Neural cell (in vitro differentiated cells): ENCODE measurements at regions not wholly inside any gene's neighbourhood (a gene's known extent, or its start where the extent isn't known, plus 50 kb on each side); places are given as distances from the start of the nearest gene placed in this dataset.

ENCODE experiments used
- H2AFZ ChIP-seq: fragments of 200-600, 300-800 bp; sonication (generic), shearing (Covaris generic); 2 replicates; pipeline ENCODE4 v1.6.0; 2014; ENCODE audit warnings: low read depth, mild to moderate bottlenecking, antibody characterized with exemption, low read length, moderate library complexity
- H3F3A ChIP-seq: fragments of 200-600 bp; shearing (Covaris generic); 2 replicates; pipeline ENCODE4 v1.6.1; 2016; ENCODE audit warnings: mild to moderate bottlenecking, moderate library complexity, mixed read lengths, antibody characterized with exemption, low read length; ENCODE audit not compliant: insufficient read depth, poor library complexity, severe bottlenecking
- H3K27ac ChIP-seq: fragments of 200-600, 300-800 bp; sonication (generic), shearing (Covaris generic); 2 replicates; pipeline ENCODE4 v1.5.1; 2014; ENCODE audit warnings: mild to moderate bottlenecking, low read length, moderate library complexity
- H3K27me3 ChIP-seq: fragments of 300-800, 200-600 bp; sonication (generic), shearing (Covaris generic); 2 replicates; pipeline ENCODE4 v1.6.0; 2014; ENCODE audit warnings: mild to moderate bottlenecking, low read depth, low read length, moderate library complexity; ENCODE audit not compliant: insufficient read depth
- H3K36me3 ChIP-seq: fragments of 300-800, 200-600 bp; sonication (generic), shearing (Covaris generic); 2 replicates; pipeline ENCODE4 v1.5.1; 2014; ENCODE audit warnings: mild to moderate bottlenecking, antibody characterized with exemption, low read length, moderate library complexity; ENCODE audit not compliant: insufficient read depth
- H3K4me2 ChIP-seq: fragments of 300-800, 200-600 bp; sonication (generic), shearing (Covaris generic); 2 replicates; pipeline ENCODE4 v1.6.0; 2014; ENCODE audit warnings: mild to moderate bottlenecking, low read length
- H3K4me3 ChIP-seq: fragments of 300-800, 200-600 bp; sonication (generic), shearing (Covaris generic); 2 replicates; pipeline ENCODE4 v1.5.1; 2014; ENCODE audit warnings: mild to moderate bottlenecking, low read length, moderate library complexity
- H3K79me2 ChIP-seq: fragments of 200-600 bp; shearing (Covaris generic); replicated peaks from 2 replicates; pipeline ENCODE4 v1.6.0; 2014; ENCODE audit warnings: mild to moderate bottlenecking, low read length, moderate library complexity; ENCODE audit not compliant: insufficient read depth
- H3K9ac ChIP-seq: fragments of 300-800, 200-600 bp; sonication (generic), shearing (Covaris generic); 2 replicates; pipeline ENCODE4 v1.6.1; 2016; ENCODE audit warnings: mild to moderate bottlenecking, low read length, mixed read lengths
- H3K9me2 ChIP-seq: fragments of 200-600 bp; shearing (Covaris generic); 2 replicates; pipeline ENCODE4 v1.6.1; 2016; ENCODE audit warnings: mild to moderate bottlenecking, low read length, mixed read lengths; ENCODE audit not compliant: insufficient read depth
- H3K9me3 ChIP-seq: fragments of 200-600, 300-800 bp; sonication (generic), shearing (Covaris generic); 2 replicates; pipeline ENCODE4 v1.6.1; 2016; ENCODE audit warnings: mild to moderate bottlenecking, mixed run types, low read length, moderate library complexity, mixed read lengths
- H4K20me1 ChIP-seq: fragments of 200-600 bp; shearing (Covaris generic); 2 replicates; pipeline ENCODE4 v1.6.1; 2016; ENCODE audit warnings: mild to moderate bottlenecking, mixed run types; ENCODE audit not compliant: insufficient read depth
- EP300 ChIP-seq: fragments of 450-650 bp; conservative IDR thresholded peaks from 2 replicates; pipeline ENCODE4 v1.6.1; 2014; ENCODE audit warnings: antibody characterized with exemption, mild to moderate bottlenecking, moderate library complexity; ENCODE audit not compliant: poor library complexity, severe bottlenecking
- EZH2 ChIP-seq: fragments of 200-600, 300-800 bp; shearing (Covaris generic), sonication (generic); IDR thresholded peaks from 2 replicates; pipeline ENCODE4 v1.6.1; 2014; ENCODE audit warnings: antibody characterized with exemption, low read length, borderline replicate concordance, mild to moderate bottlenecking; ENCODE audit not compliant: insufficient read depth, poor library complexity, severe bottlenecking
- MXI1 ChIP-seq: fragments of 450-650 bp; conservative IDR thresholded peaks from 2 replicates; pipeline ENCODE4 v1.6.1; 2014; ENCODE audit warnings: antibody characterized with exemption, mild to moderate bottlenecking; ENCODE audit not compliant: poor library complexity, severe bottlenecking
- POLR2AphosphoS5 ChIP-seq: IDR thresholded peaks from 2 replicates; pipeline ENCODE4 v1.6.1; 2012
- RAD21 ChIP-seq: fragments of 450-650 bp; conservative IDR thresholded peaks from 2 replicates; pipeline ENCODE4 v1.6.1; 2014; ENCODE audit warnings: antibody characterized with exemption, mild to moderate bottlenecking, moderate library complexity
- SMC3 ChIP-seq: fragments of 450-650 bp; conservative IDR thresholded peaks from 2 replicates; pipeline ENCODE4 v1.6.1; 2014; ENCODE audit warnings: antibody characterized with exemption, mild to moderate bottlenecking, moderate library complexity; ENCODE audit not compliant: poor library complexity
- TAF1 ChIP-seq: IDR thresholded peaks from 2 replicates; pipeline ENCODE4 v1.6.1; 2012; ENCODE audit warnings: low read depth
- TF ChIP-seq, protein P1 (sequence below): fragments of 450-650 bp; IDR thresholded peaks from 2 replicates; pipeline ENCODE4 v1.5.1; 2014; ENCODE audit warnings: antibody characterized with exemption, mild to moderate bottlenecking, moderate library complexity; ENCODE audit not compliant: poor library complexity, severe bottlenecking

DNA sequence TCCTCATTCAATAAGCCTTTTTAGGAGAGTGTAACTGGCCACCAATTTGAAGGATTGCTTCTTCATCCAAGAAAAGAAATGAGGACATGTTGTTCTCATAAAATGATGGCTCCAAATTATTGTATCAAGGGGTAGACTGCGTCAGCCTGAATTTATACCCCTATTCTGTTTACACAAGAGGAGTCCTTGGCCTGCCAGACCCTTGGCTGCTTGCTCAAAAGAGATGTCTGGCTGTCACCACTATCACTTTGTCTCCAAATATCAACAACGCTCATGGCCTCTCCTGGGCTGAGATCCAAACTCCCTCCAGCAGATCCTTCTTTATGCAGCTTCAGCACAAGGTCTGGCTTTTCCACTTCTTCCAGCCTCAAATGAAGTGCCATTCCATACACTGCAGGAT, 127.9 kb downstream of the OR13H1 start:
- TF ChIP-seq EZH2 = no peak
- no peak for TF ChIP-seq RAD21
- TF ChIP-seq, protein P1, sequence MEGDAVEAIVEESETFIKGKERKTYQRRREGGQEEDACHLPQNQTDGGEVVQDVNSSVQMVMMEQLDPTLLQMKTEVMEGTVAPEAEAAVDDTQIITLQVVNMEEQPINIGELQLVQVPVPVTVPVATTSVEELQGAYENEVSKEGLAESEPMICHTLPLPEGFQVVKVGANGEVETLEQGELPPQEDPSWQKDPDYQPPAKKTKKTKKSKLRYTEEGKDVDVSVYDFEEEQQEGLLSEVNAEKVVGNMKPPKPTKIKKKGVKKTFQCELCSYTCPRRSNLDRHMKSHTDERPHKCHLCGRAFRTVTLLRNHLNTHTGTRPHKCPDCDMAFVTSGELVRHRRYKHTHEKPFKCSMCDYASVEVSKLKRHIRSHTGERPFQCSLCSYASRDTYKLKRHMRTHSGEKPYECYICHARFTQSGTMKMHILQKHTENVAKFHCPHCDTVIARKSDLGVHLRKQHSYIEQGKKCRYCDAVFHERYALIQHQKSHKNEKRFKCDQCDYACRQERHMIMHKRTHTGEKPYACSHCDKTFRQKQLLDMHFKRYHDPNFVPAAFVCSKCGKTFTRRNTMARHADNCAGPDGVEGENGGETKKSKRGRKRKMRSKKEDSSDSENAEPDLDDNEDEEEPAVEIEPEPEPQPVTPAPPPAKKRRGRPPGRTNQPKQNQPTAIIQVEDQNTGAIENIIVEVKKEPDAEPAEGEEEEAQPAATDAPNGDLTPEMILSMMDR = no peak
- no peak for TF ChIP-seq POLR2AphosphoS5
- no peak for TF ChIP-seq MXI1
- TF ChIP-seq EP300 = no peak
- no peak for TF ChIP-seq TAF1
- no peak for TF ChIP-seq SMC3
- no peak overlapping the region for H3K4me2 ChIP-seq
- H3K9me2 ChIP-seq = no peaks in the 10 kb centered on the region
- no peaks in the 10 kb centered on the region for H3K79me2 ChIP-seq
- H3K36me3 ChIP-seq = no peaks in the 10 kb centered on the region
- H2AFZ ChIP-seq = no peak overlapping the region
- no peak overlapping the region for H3K9ac ChIP-seq
- H3K27me3 ChIP-seq = no peaks in the 10 kb centered on the region
- H4K20me1 ChIP-seq = no peaks in the 10 kb centered on the region
- no peaks in the 10 kb centered on the region for H3K9me3 ChIP-seq
- H3K4me3 ChIP-seq = no peak overlapping the region
- no peak overlapping the region for H3K27ac ChIP-seq
- H3F3A ChIP-seq = no peaks in the 10 kb centered on the region

DNA sequence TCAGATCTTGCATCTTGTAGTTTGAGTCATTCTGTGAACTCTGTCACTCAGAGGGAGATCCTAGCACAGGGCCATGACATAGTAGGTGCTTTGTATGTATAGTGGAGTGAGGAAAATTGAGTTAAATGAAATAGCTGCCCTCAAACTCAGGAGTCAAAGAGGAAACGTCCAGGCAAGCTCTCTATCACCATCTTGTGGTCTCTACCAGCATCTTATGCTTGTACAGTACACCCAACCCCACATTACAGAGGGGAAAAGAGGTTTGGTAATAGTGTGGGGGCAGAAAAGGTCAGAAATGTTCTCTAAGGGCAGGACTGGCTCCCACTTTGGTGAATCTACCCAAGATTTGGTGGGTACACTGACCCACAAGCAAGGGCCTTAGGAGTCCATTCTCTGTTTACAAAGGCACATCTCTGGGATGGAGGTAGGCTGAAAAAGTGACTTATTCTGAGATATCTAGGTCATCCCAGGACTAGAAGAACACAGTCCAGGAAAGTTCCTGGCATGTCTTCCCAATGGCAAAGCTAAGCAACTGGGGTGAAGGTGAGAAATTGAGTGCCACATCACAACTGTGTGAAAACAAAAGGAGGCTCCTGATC, 131.8 kb downstream of the OR13H1 start:
- no peak overlapping the region for H3K27ac ChIP-seq
- no peaks in the 10 kb centered on the region for H4K20me1 ChIP-seq
- H2AFZ ChIP-seq = no peak overlapping the region
- no peaks in the 10 kb centered on the region for H3K9me2 ChIP-seq
- no peaks in the 10 kb centered on the region for H3K9me3 ChIP-seq
- no peak overlapping the region for H3K4me2 ChIP-seq
- H3F3A ChIP-seq = no peaks in the 10 kb centered on the region
- H3K4me3 ChIP-seq = no peak overlapping the region
- no peak for TF ChIP-seq RAD21
- TF ChIP-seq TAF1 = no peak
- TF ChIP-seq, protein P1 = peak; percentile 39
- H3K79me2 ChIP-seq = no peaks in the 10 kb centered on the region
- no peaks in the 10 kb centered on the region for H3K27me3 ChIP-seq
- no peaks in the 10 kb centered on the region for H3K36me3 ChIP-seq
- H3K9ac ChIP-seq = no peak overlapping the region
